ENCODE measurements at regions not wholly inside any gene's neighbourhood (a gene's known extent, or its start where the extent isn't known, plus 50 kb on each side); places are given as distances from the start of the nearest gene placed in this dataset.

DNA sequence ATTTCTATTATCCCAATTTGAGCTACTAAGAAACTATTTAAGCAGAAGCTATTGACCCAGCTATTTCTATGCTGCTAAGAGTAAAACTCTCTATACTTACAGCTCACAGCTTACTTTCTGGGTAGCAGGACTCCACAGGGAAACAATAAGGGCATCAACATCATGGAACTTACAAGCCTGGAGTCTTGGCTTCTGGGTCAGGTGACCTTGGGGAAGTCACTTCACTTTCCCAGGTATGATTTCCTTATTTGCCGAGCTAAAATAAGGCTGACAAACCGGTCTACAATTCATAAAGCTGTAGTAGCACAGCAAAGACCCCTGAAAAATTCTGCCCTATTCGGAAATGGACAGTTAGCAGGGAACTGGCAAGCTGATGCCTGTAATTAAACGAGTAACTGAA lies 278.3 kb upstream of the NR2F2 start:
- H4K20me1 ChIP-seq (ENCODE audit: control insufficient read depth, extremely low read depth, insufficient read depth, low read length) = no peaks in the 10 kb centered on the region
- H3K36me3 ChIP-seq (ENCODE audit: control insufficient read depth, insufficient read depth, low read length) = no peaks in the 10 kb centered on the region
- no peaks in the 10 kb centered on the region for H3K79me2 ChIP-seq (ENCODE audit: control insufficient read depth, insufficient read depth, low read length)
- H3K27me3 ChIP-seq (ENCODE audit: control insufficient read depth, insufficient read depth, low read length) = no peaks in the 10 kb centered on the region
- H3K4me1 ChIP-seq (ENCODE audit: control insufficient read depth, extremely low read depth, insufficient read depth, low read length) = peaks cover 3% of the 10 kb centered on the region
- no peak overlapping the region for H3K9ac ChIP-seq (ENCODE audit: insufficient read depth, low read length)
- no peak overlapping the region for H3K27ac ChIP-seq (ENCODE audit: insufficient read depth, low read length)
- no peak overlapping the region for H2AFZ ChIP-seq (ENCODE audit: low read length)
- no peaks in the 10 kb centered on the region for H3K9me3 ChIP-seq (ENCODE audit: control insufficient read depth, insufficient read depth, low read depth, low read length)
- TF ChIP-seq, protein P1, sequence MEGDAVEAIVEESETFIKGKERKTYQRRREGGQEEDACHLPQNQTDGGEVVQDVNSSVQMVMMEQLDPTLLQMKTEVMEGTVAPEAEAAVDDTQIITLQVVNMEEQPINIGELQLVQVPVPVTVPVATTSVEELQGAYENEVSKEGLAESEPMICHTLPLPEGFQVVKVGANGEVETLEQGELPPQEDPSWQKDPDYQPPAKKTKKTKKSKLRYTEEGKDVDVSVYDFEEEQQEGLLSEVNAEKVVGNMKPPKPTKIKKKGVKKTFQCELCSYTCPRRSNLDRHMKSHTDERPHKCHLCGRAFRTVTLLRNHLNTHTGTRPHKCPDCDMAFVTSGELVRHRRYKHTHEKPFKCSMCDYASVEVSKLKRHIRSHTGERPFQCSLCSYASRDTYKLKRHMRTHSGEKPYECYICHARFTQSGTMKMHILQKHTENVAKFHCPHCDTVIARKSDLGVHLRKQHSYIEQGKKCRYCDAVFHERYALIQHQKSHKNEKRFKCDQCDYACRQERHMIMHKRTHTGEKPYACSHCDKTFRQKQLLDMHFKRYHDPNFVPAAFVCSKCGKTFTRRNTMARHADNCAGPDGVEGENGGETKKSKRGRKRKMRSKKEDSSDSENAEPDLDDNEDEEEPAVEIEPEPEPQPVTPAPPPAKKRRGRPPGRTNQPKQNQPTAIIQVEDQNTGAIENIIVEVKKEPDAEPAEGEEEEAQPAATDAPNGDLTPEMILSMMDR (conservative IDR thresholded peaks at IDR 0.05 in 1 of 2, IDR thresholded peaks at IDR 0.05 in 1 of 2; ENCODE audit: low read depth in 1 of 2, low read length in 2 of 2) = no peak
- TF ChIP-seq EZH2 (IDR thresholded peaks at IDR 0.05; ENCODE audit: low read length, missing control alignments) = no peak
- H3K4me2 ChIP-seq (ENCODE audit: extremely low read depth, insufficient read depth, low read length) = no peak overlapping the region
- H3K4me3 ChIP-seq (replicated peaks in 1 of 4; ENCODE audit: control extremely low read depth in 1 of 4, insufficient read depth in 1 of 4, low read depth in 3 of 4, low read length in 4 of 4) = no peak overlapping the region
- no peak for DNase-seq (ENCODE audit: low read depth in 2 of 2)

DNA sequence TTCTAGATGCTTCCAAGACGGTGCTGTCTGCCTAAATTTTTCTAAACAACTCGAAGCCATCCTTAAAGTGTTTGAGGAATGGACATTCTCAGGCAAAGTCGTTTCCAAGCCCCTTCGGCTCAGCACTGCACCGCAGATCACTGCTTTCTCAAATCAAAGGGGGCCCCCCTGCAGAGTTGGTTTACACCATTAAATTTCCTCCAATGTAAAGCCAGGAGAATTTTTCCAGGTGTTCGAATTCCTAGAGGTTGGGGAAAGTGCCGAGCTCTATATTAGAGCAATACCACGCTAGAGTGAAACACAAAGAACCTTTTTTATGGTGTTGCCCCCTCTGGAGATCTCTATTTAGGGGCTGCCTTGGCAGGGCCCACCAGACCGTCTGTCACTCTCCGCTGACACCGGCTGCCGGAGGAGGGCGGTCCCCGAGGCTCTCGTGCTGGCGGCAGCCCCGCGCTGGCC lies 277.9 kb upstream of the NR2F2 start:
- H2AFZ ChIP-seq (ENCODE audit: low read length) = no peak overlapping the region
- H3K4me2 ChIP-seq (ENCODE audit: extremely low read depth, insufficient read depth, low read length) = no peak overlapping the region
- H3K4me3 ChIP-seq (replicated peaks in 1 of 4; ENCODE audit: control extremely low read depth in 1 of 4, insufficient read depth in 1 of 4, low read depth in 3 of 4, low read length in 4 of 4) = no peak overlapping the region
- no peaks in the 10 kb centered on the region for H3K9me3 ChIP-seq (ENCODE audit: control insufficient read depth, insufficient read depth, low read depth, low read length)
- no peak overlapping the region for H3K9ac ChIP-seq (ENCODE audit: insufficient read depth, low read length)
- no peak for TF ChIP-seq EZH2 (IDR thresholded peaks at IDR 0.05; ENCODE audit: low read length, missing control alignments)
- TF ChIP-seq, protein P1 (conservative IDR thresholded peaks at IDR 0.05 in 1 of 2, IDR thresholded peaks at IDR 0.05 in 1 of 2; ENCODE audit: low read depth in 1 of 2, low read length in 2 of 2) = no peak
- H3K79me2 ChIP-seq (ENCODE audit: control insufficient read depth, insufficient read depth, low read length) = no peaks in the 10 kb centered on the region
- no peak for DNase-seq (ENCODE audit: low read depth in 2 of 2)
- H4K20me1 ChIP-seq (ENCODE audit: control insufficient read depth, extremely low read depth, insufficient read depth, low read length) = no peaks in the 10 kb centered on the region
- H3K36me3 ChIP-seq (ENCODE audit: control insufficient read depth, insufficient read depth, low read length) = no peaks in the 10 kb centered on the region
- peaks cover 2% of the 10 kb centered on the region for H3K4me1 ChIP-seq (ENCODE audit: control insufficient read depth, extremely low read depth, insufficient read depth, low read length)
- H3K27ac ChIP-seq (ENCODE audit: insufficient read depth, low read length) = no peak overlapping the region
- no peaks in the 10 kb centered on the region for H3K27me3 ChIP-seq (ENCODE audit: control insufficient read depth, insufficient read depth, low read length)

DNA sequence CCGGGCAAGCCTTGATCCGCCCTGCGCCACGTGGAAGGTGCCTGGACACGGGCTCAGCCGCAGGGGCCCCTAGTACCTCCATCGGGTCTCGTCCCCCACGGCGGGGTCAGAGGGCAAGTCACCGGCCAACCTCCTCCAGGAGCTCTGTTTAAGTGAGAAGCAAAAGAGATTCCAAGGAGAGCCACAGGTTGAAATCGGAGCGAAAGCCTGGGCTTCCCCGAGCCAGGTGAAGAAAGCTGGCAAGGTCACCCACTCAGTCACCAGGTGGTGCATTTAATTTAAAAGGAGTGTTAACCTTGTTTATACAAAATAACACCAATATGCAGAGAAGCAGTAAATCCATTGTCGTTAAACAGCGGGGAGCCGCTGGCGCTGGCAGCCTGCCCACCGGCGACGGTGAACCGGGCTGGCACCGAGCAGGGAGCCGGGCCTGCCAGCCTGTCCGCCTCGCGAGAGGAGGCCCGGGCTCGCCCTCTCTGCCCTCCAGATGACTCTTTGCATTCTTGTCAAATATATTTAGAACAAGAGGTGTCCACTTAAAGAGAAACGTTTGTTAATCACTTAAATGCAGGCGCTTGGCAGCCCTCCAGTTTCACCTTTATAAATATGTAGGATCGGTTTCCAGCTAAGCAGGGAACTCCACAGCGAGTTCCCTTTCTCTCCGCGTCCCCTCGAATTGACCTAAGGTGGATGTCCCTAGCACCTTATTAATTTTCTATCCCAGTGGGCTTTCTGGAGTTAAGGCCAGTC lies 277.3 kb upstream of the NR2F2 start:
- TF ChIP-seq, protein P1 (conservative IDR thresholded peaks at IDR 0.05 in 1 of 2, IDR thresholded peaks at IDR 0.05 in 1 of 2; ENCODE audit: low read depth in 1 of 2, low read length in 2 of 2) = no peak
- no peak for TF ChIP-seq EZH2 (IDR thresholded peaks at IDR 0.05; ENCODE audit: low read length, missing control alignments)
- H4K20me1 ChIP-seq (ENCODE audit: control insufficient read depth, extremely low read depth, insufficient read depth, low read length) = no peaks in the 10 kb centered on the region
- H3K9me3 ChIP-seq (ENCODE audit: control insufficient read depth, insufficient read depth, low read depth, low read length) = no peaks in the 10 kb centered on the region
- no peak overlapping the region for H3K27ac ChIP-seq (ENCODE audit: insufficient read depth, low read length)
- H2AFZ ChIP-seq (ENCODE audit: low read length) = peak overlapping the region; percentile 31
- H3K36me3 ChIP-seq (ENCODE audit: control insufficient read depth, insufficient read depth, low read length) = no peaks in the 10 kb centered on the region
- DNase-seq (ENCODE audit: low read depth in 2 of 2) = peak; percentile 38
- H3K27me3 ChIP-seq (ENCODE audit: control insufficient read depth, insufficient read depth, low read length) = no peaks in the 10 kb centered on the region
- H3K4me1 ChIP-seq (ENCODE audit: control insufficient read depth, extremely low read depth, insufficient read depth, low read length) = no peaks in the 10 kb centered on the region
- peak overlapping the region; percentile 4 for H3K4me2 ChIP-seq (ENCODE audit: extremely low read depth, insufficient read depth, low read length)
- H3K4me3 ChIP-seq (replicated peaks in 1 of 4; ENCODE audit: control extremely low read depth in 1 of 4, insufficient read depth in 1 of 4, low read depth in 3 of 4, low read length in 4 of 4) = peak overlapping the region in 1 of 4 experiments; percentile 37
- no peak overlapping the region for H3K9ac ChIP-seq (ENCODE audit: insufficient read depth, low read length)
- H3K79me2 ChIP-seq (ENCODE audit: control insufficient read depth, insufficient read depth, low read length) = no peaks in the 10 kb centered on the region

Measured in fibroblast of lung (primary cell).